Hindlimb muscle (tissue), 1 donor: ENCODE measurements at regions not wholly inside any gene's neighbourhood (a gene's known extent, or its start where the extent isn't known, plus 50 kb on each side); places are given as distances from the start of the nearest gene placed in this dataset.
A peak's percentile ranks its signal among the peaks of the same experiment; 100 is the strongest.
"Not testable (repeated sequence)": the region's sequence is repeated elsewhere in the genome, so short reads cannot be mapped to it uniquely, and the experiment has no call there.

Source experiments
- DNase-seq: peaks from one replicate; pipeline ENCODE4 v3.0.0-alpha.2; 2013

DNA sequence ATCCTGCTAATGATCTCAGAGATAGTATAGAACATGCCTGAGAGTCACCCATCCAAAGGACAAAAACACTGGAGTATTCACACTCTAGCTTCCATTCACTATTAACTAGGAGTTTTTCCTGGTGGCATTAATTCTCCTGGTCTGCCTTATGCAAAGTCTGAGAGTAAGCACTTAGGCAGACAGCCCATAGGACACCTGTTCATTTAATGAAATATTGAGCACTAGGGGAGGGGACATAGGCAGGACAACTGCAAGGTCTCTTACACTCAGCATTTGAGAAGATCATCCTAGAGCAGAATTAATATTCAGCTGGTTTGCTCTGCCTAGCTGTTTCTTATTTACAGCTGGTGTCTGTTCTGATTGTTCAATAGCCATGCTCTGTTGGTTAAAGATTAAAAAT is 508.5 kb downstream of the CENPC start:
- DNase-seq = no peak

- DNase-seq = no peak
Observed at GRCh38 chr4:67035986-67036385, 509.3 kb downstream of the CENPC start.

DNA sequence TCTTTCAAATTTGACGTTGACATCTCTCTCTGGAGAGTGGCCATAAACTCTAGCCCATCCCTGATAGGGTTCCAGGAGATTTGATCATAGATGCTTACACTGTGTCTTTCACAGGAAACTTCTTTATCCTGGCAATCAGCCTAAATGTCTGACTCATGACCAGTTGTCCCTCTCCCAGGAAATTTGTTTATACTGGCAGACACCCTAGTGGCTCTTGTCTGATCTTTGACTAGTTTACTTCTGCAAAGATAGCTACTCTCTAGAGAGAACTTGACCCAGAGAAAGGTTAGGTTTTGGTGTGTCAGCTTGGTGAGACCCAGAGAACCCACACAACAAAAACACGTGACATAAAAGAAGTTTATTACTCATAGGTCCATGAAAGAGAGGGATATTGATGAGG is 509.8 kb downstream of the CENPC start:
- DNase-seq = no peak

DNA sequence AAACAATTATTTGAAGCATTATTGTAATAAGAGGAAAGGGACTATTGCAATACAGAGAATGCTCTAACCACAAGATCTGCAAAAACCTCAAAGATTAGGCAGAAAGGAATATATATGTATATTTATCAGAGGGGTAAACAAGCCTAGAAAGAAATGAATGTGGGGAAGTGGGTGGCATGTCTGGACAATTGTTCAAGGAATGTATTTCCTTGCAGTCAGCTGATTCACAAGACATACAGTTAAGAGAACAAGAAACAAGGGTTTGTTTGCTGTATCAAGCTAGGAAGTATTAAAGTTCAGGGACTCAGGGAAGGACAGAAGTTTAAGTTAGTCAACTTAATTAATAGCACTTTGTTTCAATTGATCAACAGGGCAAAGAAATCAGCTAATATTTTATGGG is 514.7 kb downstream of the CENPC start:
- no peak for DNase-seq

DNA sequence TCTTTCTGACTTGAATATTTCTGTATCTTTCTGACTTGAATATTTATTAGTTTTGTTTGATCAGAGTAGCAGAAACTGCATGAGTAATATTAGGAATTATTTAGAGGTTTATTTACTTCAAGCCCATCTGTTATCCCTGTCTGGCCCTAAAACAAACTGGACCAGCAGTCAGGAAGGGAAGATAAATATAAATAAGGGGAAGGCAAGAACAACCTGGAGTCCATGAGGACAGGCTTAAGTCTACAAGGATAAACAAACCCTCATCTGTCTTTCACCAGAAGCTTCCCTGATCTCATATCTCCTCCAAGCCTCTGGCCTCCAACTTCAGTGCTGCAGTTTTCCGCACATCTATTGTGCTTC is 524.9 kb downstream of the CENPC start:
- no peak for DNase-seq

DNA sequence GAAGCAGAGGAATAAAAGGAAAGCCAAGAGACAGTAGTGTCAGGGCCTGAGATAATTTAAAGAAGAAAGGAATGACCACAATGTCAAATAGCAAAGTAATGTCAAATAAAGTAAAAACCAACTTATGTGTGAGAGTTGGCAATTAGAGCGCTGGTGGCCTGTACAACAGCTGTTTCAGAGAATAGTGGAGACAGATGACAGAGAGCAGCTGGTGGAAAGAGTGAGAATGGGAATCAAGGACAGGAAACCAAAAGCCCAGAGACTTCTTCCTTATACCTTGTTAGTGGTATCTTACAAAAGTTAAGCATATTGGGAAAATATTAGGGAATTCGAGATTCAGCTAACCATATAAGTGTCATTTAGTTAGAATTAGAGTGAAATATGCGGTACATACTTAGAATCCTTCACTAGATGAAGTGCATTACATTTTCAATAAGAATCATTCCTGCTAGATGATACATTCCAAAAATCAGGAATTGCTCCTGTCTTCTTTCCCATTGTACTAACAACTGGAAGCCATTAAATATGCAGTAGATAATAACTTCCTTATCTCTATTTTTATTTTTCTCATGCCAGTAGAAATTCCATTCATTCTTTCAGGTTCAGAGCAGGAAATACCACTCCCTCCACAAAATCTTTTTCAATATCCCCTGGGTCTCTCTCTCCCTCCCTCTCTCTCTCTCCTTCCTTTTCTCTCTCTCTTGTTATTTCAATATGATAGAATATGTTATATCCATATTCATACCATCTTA is 525.4 kb downstream of the CENPC start:
- no peak for DNase-seq

GRCh38 chr4:67014592-67014991 is 530.7 kb downstream of the CENPC start:
- DNase-seq = no peak

- DNase-seq = no peak
Observed at GRCh38 chr4:67006791-67007190, 538.5 kb downstream of the CENPC start.

GRCh38 chr4:66991521-66991920 is 553.8 kb downstream of the CENPC start:
- DNase-seq = no peak

DNA sequence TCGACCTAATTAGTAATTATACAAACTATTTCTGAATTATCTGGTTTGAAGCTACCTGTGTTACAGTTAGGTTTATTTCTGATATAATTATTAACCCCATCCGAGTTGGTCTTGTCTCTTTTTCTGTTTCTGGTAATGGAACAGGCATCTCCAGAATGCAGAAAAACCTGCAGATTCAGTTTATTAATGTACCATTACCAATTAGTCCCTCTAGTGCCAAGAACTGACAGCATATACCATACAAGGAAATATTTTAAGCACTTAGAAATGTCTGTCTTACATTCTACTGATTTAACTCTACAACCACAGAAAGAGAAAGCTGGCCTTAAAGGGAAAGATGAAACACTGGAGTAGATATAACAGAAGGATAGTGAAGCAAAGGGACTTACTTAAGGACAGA is 570.6 kb downstream of the CENPC start:
- DNase-seq = no peak

GRCh38 chr4:66972087-66972486 is 573.2 kb downstream of the CENPC start:
- DNase-seq = no peak

DNA sequence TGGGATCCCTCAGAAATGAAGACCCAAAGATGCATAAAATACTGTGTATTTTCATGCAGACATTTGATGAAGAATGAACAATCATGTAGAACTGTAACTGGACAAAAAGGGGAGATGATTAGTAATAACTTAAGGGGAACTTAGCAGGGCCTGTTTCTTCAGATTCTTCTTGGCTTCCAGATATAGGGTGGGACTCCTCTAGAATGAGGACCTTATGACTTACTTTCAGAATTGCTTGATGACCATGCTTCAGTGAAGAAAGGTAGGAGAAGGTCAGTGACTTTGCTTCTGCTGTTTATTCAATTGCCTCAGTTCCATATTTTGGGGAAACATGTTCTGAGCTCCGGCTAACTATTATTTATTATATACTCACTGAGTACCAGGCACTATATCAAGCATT is 580.8 kb downstream of the CENPC start:
- DNase-seq = no peak

DNA sequence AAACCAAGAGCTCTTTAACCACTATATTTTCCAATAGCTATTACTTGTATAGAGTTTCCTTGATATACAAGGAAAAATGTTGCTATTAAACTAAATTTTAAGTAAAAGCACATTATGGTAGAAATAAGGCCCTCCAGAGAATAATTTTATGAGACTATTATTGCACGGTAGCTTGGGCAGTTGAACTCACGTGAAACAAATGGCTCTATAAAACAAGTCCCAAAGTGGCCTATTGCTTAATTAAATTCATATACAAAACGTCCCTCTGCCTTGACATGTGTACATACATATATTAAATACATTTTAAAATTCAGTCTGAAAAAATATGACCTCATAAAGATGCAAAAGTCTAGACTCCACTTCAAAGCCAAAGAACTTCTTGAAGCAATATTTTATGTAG is 582.2 kb downstream of the CENPC start:
- DNase-seq = no peak

DNA sequence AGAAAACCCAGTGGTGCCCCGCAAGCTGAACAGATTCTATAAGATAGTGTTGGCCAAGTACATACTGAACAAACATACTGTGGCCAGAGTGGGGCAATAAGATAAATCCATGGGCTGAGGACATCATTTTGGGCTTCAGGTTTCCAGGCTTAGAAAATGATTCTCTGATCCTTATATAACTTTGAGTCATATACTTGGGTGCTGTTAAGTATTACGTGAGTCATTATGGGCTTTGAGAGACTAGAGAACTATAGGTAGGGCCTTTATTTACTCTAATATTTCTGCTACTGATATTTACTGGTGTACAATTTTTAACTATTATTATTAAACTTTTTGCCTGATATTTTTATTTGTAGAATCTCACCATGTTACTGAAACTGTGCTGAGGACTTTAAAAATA is 586.1 kb downstream of the CENPC start:
- no peak for DNase-seq

- DNase-seq = no peak
Observed at GRCh38 chr4:66956852-66957251, 588.5 kb downstream of the CENPC start.

DNA sequence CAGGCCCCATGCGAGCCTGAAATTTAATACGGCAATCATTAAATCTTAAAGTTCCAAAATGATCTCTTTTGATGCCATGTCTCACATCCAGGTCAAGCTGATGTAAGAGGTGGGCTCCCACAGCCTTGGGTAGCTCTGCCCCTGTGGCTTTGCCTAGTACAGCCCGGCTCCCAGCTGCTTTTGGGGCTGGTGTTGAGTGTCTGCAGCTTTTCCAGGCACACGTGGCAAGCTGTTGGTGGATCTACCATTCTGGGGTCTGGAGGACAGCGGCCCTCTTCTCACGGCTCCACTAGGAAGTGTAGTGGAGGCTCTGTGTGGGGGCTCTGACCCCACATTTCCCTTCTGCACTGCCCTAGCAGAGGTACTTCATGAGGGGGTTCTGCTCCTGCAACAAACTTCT is 588.9 kb downstream of the CENPC start:
- no peak for DNase-seq

DNA sequence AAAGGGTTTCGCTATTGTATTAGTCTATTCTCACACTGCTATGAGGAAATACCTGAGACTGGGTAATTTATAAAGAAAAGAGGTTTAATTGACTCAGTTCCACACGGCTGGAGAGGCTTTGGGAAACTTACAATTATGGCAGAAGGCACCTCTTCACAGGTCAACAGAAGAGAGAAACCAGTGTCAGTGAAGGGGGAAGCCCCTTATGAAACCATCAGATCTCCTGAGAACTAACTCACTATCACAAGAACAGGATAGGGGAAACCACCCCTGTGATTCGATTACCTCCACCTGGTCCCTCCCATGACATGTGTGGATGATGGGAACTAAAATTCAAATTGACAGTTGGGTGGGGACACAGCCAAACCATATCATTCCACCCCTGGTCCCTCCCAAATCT is 589.5 kb downstream of the CENPC start:
- no peak for DNase-seq

GRCh38 chr4:66949419-66949818 is 595.9 kb downstream of the CENPC start:
- DNase-seq = no peak

DNA sequence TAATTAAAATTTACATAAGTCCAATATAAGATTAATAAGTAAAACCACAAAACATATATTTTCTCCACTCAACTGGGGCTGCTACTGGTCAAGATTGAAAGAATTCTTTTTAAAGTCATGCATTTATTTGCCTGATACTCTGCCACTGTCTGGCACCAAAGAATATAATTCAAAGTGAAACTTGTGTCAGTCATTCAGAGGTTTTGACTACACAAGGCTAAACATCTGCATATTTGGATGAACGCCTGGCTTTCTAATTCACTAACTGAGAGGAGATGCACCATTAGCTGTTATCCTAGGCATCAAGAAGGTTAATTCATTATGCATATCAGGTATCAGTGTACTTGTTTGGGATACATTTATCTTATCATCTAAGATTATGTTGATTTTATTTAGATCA is 598.5 kb downstream of the CENPC start:
- no peak for DNase-seq

DNA sequence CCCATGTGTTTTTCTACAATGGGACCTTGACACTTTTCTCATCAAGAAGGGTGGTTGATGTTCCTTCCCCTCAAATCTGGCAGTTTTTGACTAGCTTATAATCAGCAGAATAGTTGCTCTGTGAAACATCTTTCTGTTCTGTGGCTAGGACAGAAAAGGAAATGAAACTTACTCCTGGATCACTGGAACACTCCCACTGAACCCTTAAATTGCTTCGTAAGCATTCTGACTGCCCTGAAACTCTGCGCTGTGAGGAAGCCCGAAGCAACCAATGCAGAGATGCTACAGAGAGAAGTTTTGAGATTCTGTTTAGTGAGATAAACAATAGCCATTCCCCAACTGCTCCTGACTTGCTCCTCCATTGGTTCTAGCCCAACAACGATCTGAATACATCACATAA is 602.2 kb downstream of the CENPC start:
- peak; percentile 18 for DNase-seq

GRCh38 chr4:66931981-66932380 is 613.3 kb downstream of the CENPC start:
- not testable (repeated sequence) for DNase-seq

GRCh38 chr4:66930206-66930605 is 615.1 kb downstream of the CENPC start:
- DNase-seq = no peak

DNA sequence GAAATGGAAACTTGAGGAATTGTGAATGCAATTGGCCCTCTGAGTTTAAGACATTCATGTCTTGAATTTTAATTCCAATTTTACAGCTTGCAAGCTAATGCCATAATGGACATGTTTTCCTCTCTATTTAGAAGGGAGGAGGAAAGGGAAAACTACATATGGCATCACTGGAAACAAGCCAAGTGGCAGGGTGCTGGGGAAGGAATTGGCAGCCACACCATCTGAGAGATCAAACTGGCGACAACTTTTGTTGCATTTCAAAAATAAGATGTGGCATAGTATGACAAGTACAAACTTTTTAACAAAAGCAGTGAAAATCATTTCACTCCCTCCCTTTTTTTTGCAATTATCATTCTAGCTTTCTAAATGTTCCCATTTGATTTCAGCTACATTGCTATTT is 615.6 kb downstream of the CENPC start:
- no peak for DNase-seq

DNA sequence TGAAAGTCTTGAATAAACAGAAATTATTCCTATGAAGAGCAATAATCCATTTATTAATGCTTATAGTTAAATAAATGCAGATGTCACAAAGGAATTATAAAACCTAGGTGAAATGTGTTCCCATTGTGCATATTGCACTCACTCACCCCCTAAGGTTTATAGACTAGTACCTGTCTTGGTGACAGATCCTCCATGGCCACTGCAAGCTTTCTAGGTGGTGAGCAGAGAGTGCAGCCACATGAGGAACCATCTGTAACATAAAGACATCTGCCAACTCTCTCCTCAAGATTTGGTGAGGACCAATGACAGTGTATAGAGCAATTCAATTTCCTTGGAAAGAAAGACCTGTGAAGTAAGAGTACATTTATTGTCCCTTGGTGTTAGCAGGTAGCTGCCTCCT is 616.4 kb downstream of the CENPC start:
- DNase-seq = not testable (repeated sequence)

DNA sequence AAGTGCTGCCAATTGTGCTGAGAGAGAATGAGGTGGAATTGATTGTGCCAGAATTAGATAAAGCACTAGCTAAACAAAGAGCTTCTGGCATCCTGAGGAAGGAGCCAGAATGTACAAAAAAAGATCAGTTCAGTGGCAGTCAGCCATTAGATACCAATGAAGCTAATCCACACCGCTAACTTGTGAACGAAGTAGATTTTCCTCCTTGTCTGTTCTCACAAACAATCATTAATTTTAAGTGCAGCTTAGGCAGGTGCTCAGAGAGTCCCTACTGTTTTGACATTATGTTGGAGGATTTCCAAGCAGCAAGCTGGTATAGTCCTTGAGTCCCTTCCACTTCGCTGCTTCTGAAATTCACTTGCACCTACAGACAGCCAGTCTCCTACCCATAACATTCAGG is 617.4 kb downstream of the CENPC start:
- DNase-seq = no peak
